Stomach smooth muscle (tissue), 2 donors: ENCODE measurements at regions not wholly inside any gene's neighbourhood (a gene's known extent, or its start where the extent isn't known, plus 50 kb on each side); places are given as distances from the start of the nearest gene placed in this dataset.

Experiments
- H3K27ac ChIP-seq: one replicate; pipeline ENCODE4 v1.7.0; 2013; ENCODE audit warnings: mild to moderate bottlenecking, low read length, inconsistent platforms
- H3K27me3 ChIP-seq, 2 donors: one replicate each; pipeline ENCODE4 v1.7.0; 2013; ENCODE audit warnings: low read length in 2 of 2; ENCODE audit not compliant: insufficient read depth in 2 of 2, control insufficient read depth in 1 of 2
- H3K36me3 ChIP-seq, 2 donors: one replicate each; pipeline ENCODE4 v1.7.0; 2013; ENCODE audit warnings: low read length in 2 of 2; ENCODE audit not compliant: control insufficient read depth in 2 of 2, insufficient read depth in 2 of 2
- H3K4me1 ChIP-seq: one replicate; pipeline ENCODE4 v1.7.0; 2013; ENCODE audit warnings: low read length; ENCODE audit not compliant: control insufficient read depth, insufficient read depth
- H3K4me3 ChIP-seq, 2 donors: one replicate each; pipeline ENCODE4 v1.7.0; 2013; ENCODE audit warnings: low read length in 2 of 2
- H3K9ac ChIP-seq, 2 donors: one replicate each; pipeline ENCODE4 v1.7.0; 2013; ENCODE audit warnings: low read length in 2 of 2, mild to moderate bottlenecking in 1 of 2
- H3K9me3 ChIP-seq, 2 donors: one replicate each; pipeline ENCODE4 v1.7.0; 2013; ENCODE audit warnings: low read length in 2 of 2; ENCODE audit not compliant: control insufficient read depth in 2 of 2
- donor health status: healthy.
- donor health status: Pancreatic carcinoma.

GRCh38 chr10:2970190-2970823, 97.0 kb upstream of the PFKP start:
- Histone ChIP-seq H3K36me3 (no peaks in the 10 kb centered on the region), H3K27me3 (no peaks in the 10 kb centered on the region), H3K4me1 (no peaks in the 10 kb centered on the region), H3K27ac (no peak overlapping the region), H3K9me3 (no peaks in the 10 kb centered on the region), H3K9ac (no peak overlapping the region), H3K4me3 (no peak overlapping the region)

- H3K9ac ChIP-seq, result no peak overlapping the region
- no peaks in the 10 kb centered on the region for H3K36me3 ChIP-seq
- no peaks in the 10 kb centered on the region for H3K4me1 ChIP-seq
- no peak overlapping the region for H3K27ac ChIP-seq
- no peaks in the 10 kb centered on the region for H3K27me3 ChIP-seq
- no peak overlapping the region for H3K4me3 ChIP-seq
- peaks cover 0 to 4% of the 10 kb centered on the region in 2 donors for H3K9me3 ChIP-seq
Measured at GRCh38 chr10:2968401-2969058, 98.8 kb upstream of the PFKP start.

GRCh38 chr10:2966134-2966533, 101.2 kb upstream of the PFKP start:
- Histone ChIP-seq H3K9ac (no peak overlapping the region), H3K36me3 (no peaks in the 10 kb centered on the region)

GRCh38 chr10:2964632-2965296, 102.6 kb upstream of the PFKP start:
- no peak overlapping the region for H3K4me3 ChIP-seq
- no peaks in the 10 kb centered on the region for H3K36me3 ChIP-seq
- no peaks in the 10 kb centered on the region for H3K27me3 ChIP-seq
- H3K9ac ChIP-seq, result no peak overlapping the region
- no peak overlapping the region for H3K27ac ChIP-seq
- H3K9me3 ChIP-seq, result peaks cover 3 to 4% of the 10 kb centered on the region in 2 donors
- no peaks in the 10 kb centered on the region for H3K4me1 ChIP-seq

More at GRCh38 chr10:2966134-2966533, 101.2 kb upstream of the PFKP start:
- Histone ChIP-seq H3K4me1 (no peaks in the 10 kb centered on the region), H3K27me3 (no peaks in the 10 kb centered on the region), H3K27ac (no peak overlapping the region), H3K9me3 (peaks cover 3 to 4% of the 10 kb centered on the region in 2 donors), H3K4me3 (no peak overlapping the region)

GRCh38 chr10:2963889-2964631, 103.3 kb upstream of the PFKP start:
- Histone ChIP-seq H3K9ac (no peak overlapping the region), H3K27ac (no peak overlapping the region), H3K9me3 (peaks cover 3 to 4% of the 10 kb centered on the region in 2 donors), H3K27me3 (no peaks in the 10 kb centered on the region), H3K36me3 (no peaks in the 10 kb centered on the region), H3K4me1 (no peaks in the 10 kb centered on the region), H3K4me3 (no peak overlapping the region)

- H3K9ac ChIP-seq, result no peak overlapping the region
- H3K4me1 ChIP-seq, result no peaks in the 10 kb centered on the region
- no peak overlapping the region for H3K4me3 ChIP-seq
- H3K36me3 ChIP-seq, result no peaks in the 10 kb centered on the region
- no peak overlapping the region for H3K27ac ChIP-seq
- H3K27me3 ChIP-seq, result no peaks in the 10 kb centered on the region
- H3K9me3 ChIP-seq, result peaks cover 3 to 4% of the 10 kb centered on the region in 2 donors
Measured at GRCh38 chr10:2962194-2962593, 105.2 kb upstream of the PFKP start.

- Histone ChIP-seq H3K4me3 (no peak overlapping the region), H3K9me3 (peaks cover 0 to 3% of the 10 kb centered on the region in 2 donors), H3K4me1 (no peaks in the 10 kb centered on the region), H3K36me3 (no peaks in the 10 kb centered on the region), H3K9ac (no peak overlapping the region), H3K27me3 (no peaks in the 10 kb centered on the region), H3K27ac (no peak overlapping the region)
Measured at GRCh38 chr10:2958659-2959058, 108.7 kb upstream of the PFKP start.

GRCh38 chr10:2957785-2958184, 109.6 kb upstream of the PFKP start:
- Histone ChIP-seq H3K4me1 (no peaks in the 10 kb centered on the region), H3K27ac (no peak overlapping the region), H3K36me3 (no peaks in the 10 kb centered on the region)

GRCh38 chr10:2955064-2955463, 112.3 kb upstream of the PFKP start:
- no peaks in the 10 kb centered on the region for H3K27me3 ChIP-seq
- H3K9me3 ChIP-seq, result no peaks in the 10 kb centered on the region
- H3K4me3 ChIP-seq, result no peak overlapping the region
- H3K4me1 ChIP-seq, result no peaks in the 10 kb centered on the region
- H3K36me3 ChIP-seq, result no peaks in the 10 kb centered on the region
- no peak overlapping the region for H3K9ac ChIP-seq
- no peak overlapping the region for H3K27ac ChIP-seq

More at GRCh38 chr10:2957785-2958184, 109.6 kb upstream of the PFKP start:
- Histone ChIP-seq H3K27me3 (no peaks in the 10 kb centered on the region), H3K9ac (no peak overlapping the region), H3K9me3 (peaks cover 0 to 2% of the 10 kb centered on the region in 2 donors), H3K4me3 (no peak overlapping the region)

GRCh38 chr10:2953495-2953894, 113.9 kb upstream of the PFKP start:
- Histone ChIP-seq H3K36me3 (no peaks in the 10 kb centered on the region), H3K9ac (no peak overlapping the region), H3K9me3 (no peaks in the 10 kb centered on the region), H3K27me3 (peaks cover 0 to 3% of the 10 kb centered on the region in 2 donors), H3K4me1 (no peaks in the 10 kb centered on the region), H3K27ac (no peak overlapping the region), H3K4me3 (no peak overlapping the region)
